DMS114 treated with DMSO at 0.1 percent for 48 hours (cell line): ENCODE measurements at regions not wholly inside any gene's neighbourhood (a gene's known extent, or its start where the extent isn't known, plus 50 kb on each side); places are given as distances from the start of the nearest gene placed in this dataset.
"Not testable (repeated sequence)": the region's sequence is repeated elsewhere in the genome, so short reads cannot be mapped to it uniquely, and the experiment has no call there.

Experiments used
- DNase-seq: peaks from one replicate; lab custom pipeline; 2025; ENCODE audit not compliant: unreplicated experiment; lab: John Stamatoyannopoulos, UW

GRCh38 chr18:6569813-6570212, 155.1 kb upstream of the L3MBTL4 start:
- DNase-seq, result no peak

GRCh38 chr18:6570581-6571238, 156.0 kb upstream of the L3MBTL4 start:
- no peak for DNase-seq

GRCh38 chr18:6571239-6571602, 156.5 kb upstream of the L3MBTL4 start:
- no peak for DNase-seq

- not testable (repeated sequence) for DNase-seq
Observed at GRCh38 chr18:6572192-6572591, 157.3 kb upstream of the ARHGAP28 start.

GRCh38 chr18:6574631-6575030, 154.9 kb upstream of the ARHGAP28 start:
- DNase-seq, result no peak

- no peak for DNase-seq
Observed at GRCh38 chr18:6575908-6576307, 153.6 kb upstream of the ARHGAP28 start.

GRCh38 chr18:6576718-6577375, 152.7 kb upstream of the ARHGAP28 start:
- DNase-seq, result no peak

- no peak for DNase-seq
Observed at GRCh38 chr18:6578686-6579085, 150.8 kb upstream of the ARHGAP28 start.

- no peak for DNase-seq
Observed at GRCh38 chr18:6579486-6579885, 150.0 kb upstream of the ARHGAP28 start.

GRCh38 chr18:6580401-6580800, 149.1 kb upstream of the ARHGAP28 start:
- no peak for DNase-seq

GRCh38 chr18:6589923-6590322, 139.6 kb upstream of the ARHGAP28 start:
- DNase-seq, result no peak

- DNase-seq, result no peak
Observed at GRCh38 chr18:6590326-6590725, 139.2 kb upstream of the ARHGAP28 start.

GRCh38 chr18:6591491-6591890, 138.0 kb upstream of the ARHGAP28 start:
- no peak for DNase-seq

- no peak for DNase-seq
Observed at GRCh38 chr18:6592522-6592921, 137.0 kb upstream of the ARHGAP28 start.

GRCh38 chr18:6593142-6593885, 136.2 kb upstream of the ARHGAP28 start:
- DNase-seq, result no peak

- DNase-seq, result no peak
Observed at GRCh38 chr18:6595666-6596065, 133.8 kb upstream of the ARHGAP28 start.

- DNase-seq, result no peak
Observed at GRCh38 chr18:6598657-6599056, 130.9 kb upstream of the ARHGAP28 start.

GRCh38 chr18:6600667-6601167, 128.8 kb upstream of the ARHGAP28 start:
- no peak for DNase-seq

GRCh38 chr18:6601241-6601640, 128.3 kb upstream of the ARHGAP28 start:
- DNase-seq, result no peak

GRCh38 chr18:6602365-6602764, 127.2 kb upstream of the ARHGAP28 start:
- DNase-seq, result no peak

- no peak for DNase-seq
Observed at GRCh38 chr18:6604573-6604941, 125.0 kb upstream of the ARHGAP28 start.
